ENCODE measurements at regions not wholly inside any gene's neighbourhood (a gene's known extent, or its start where the extent isn't known, plus 50 kb on each side); places are given as distances from the start of the nearest gene placed in this dataset.

DNA sequence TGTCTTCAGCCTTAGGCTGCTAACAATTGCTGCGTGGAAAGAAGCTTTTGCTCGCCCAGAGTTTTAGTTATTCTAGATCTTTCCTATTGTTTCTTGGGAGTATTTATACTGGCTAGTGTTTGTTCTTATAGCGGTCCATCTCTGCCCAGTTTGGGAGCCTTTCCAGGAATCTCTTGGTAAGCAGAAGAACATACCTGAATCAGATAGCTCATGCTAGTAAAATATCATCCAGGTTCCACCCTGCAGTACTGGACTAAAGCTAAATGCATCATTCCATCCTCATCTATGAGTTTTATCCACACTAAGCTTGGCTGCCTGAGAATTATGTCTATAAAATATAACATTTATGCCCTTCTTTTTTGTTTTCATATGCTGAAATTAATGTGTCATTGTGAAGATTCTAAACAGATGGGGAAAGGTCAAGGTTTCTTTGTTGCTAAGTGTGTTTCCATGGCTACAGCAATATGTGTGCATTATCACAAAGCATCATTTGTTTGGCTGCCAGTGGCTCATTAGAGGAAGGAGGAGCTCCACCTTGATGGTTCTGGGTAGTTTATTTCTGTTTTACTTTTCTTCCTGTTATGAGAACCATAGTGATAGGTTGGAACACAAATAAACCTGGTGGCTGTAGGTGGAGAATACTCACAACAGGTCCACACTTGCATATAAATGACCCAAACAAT, 182.8 kb downstream of the PIK3C3 start:
- H3K9me3 ChIP-seq (ENCODE audit: control insufficient read depth, insufficient read depth, low read depth, low read length), result no peaks in the 10 kb centered on the region
- no peak overlapping the region for H2AFZ ChIP-seq (ENCODE audit: low read length)
- no peaks in the 10 kb centered on the region for H3K27me3 ChIP-seq (ENCODE audit: control insufficient read depth, insufficient read depth, low read length)
- no peak overlapping the region for H3K4me2 ChIP-seq (ENCODE audit: extremely low read depth, insufficient read depth, low read length)
- H3K79me2 ChIP-seq (ENCODE audit: control insufficient read depth, insufficient read depth, low read length), result no peaks in the 10 kb centered on the region
- no peaks in the 10 kb centered on the region for H3K36me3 ChIP-seq (ENCODE audit: control insufficient read depth, insufficient read depth, low read length)
- TF ChIP-seq, protein P1, sequence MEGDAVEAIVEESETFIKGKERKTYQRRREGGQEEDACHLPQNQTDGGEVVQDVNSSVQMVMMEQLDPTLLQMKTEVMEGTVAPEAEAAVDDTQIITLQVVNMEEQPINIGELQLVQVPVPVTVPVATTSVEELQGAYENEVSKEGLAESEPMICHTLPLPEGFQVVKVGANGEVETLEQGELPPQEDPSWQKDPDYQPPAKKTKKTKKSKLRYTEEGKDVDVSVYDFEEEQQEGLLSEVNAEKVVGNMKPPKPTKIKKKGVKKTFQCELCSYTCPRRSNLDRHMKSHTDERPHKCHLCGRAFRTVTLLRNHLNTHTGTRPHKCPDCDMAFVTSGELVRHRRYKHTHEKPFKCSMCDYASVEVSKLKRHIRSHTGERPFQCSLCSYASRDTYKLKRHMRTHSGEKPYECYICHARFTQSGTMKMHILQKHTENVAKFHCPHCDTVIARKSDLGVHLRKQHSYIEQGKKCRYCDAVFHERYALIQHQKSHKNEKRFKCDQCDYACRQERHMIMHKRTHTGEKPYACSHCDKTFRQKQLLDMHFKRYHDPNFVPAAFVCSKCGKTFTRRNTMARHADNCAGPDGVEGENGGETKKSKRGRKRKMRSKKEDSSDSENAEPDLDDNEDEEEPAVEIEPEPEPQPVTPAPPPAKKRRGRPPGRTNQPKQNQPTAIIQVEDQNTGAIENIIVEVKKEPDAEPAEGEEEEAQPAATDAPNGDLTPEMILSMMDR (conservative IDR thresholded peaks at IDR 0.05 in 1 of 2, IDR thresholded peaks at IDR 0.05 in 1 of 2; ENCODE audit: low read depth in 1 of 2, low read length in 2 of 2), result no peak
- TF ChIP-seq EZH2 (IDR thresholded peaks at IDR 0.05; ENCODE audit: low read length, missing control alignments), result no peak
- H3K4me1 ChIP-seq (ENCODE audit: control insufficient read depth, extremely low read depth, insufficient read depth, low read length), result no peaks in the 10 kb centered on the region
- H4K20me1 ChIP-seq (ENCODE audit: control insufficient read depth, extremely low read depth, insufficient read depth, low read length), result no peaks in the 10 kb centered on the region
- no peak overlapping the region for H3K27ac ChIP-seq (ENCODE audit: insufficient read depth, low read length)
- no peak for DNase-seq (ENCODE audit: low read depth in 2 of 2)
- H3K9ac ChIP-seq (ENCODE audit: insufficient read depth, low read length), result no peak overlapping the region
- H3K4me3 ChIP-seq (replicated peaks in 1 of 4; ENCODE audit: control extremely low read depth in 1 of 4, insufficient read depth in 1 of 4, low read depth in 3 of 4, low read length in 4 of 4), result no peak overlapping the region

DNA sequence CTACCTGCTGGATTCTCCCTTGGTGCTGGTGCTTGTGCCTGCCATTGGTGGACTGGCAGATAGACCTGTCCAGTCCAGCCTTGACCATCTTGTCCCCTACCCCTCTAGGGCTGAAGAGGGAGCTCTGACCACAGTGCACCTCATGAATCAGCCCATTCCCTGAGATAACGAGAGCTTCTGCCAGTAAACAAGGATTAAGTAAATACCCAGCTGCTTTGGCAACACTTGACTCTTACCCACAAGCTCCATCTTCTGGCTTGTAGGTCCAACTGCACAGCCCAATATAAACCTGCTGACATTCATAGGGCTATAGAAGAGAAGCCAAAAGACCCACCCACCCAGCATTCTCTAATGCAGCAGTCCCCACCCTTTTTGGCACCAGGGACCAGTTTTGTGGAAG, 186.4 kb downstream of the PIK3C3 start:
- Histone ChIP-seq H3K36me3 (ENCODE audit: control insufficient read depth, insufficient read depth, low read length) (no peaks in the 10 kb centered on the region), H3K9ac (ENCODE audit: insufficient read depth, low read length) (no peak overlapping the region), H3K79me2 (ENCODE audit: control insufficient read depth, insufficient read depth, low read length) (no peaks in the 10 kb centered on the region), H3K27me3 (ENCODE audit: control insufficient read depth, insufficient read depth, low read length) (no peaks in the 10 kb centered on the region), H3K4me1 (ENCODE audit: control insufficient read depth, extremely low read depth, insufficient read depth, low read length) (no peaks in the 10 kb centered on the region), H3K4me2 (ENCODE audit: extremely low read depth, insufficient read depth, low read length) (no peak overlapping the region), H3K4me3 (replicated peaks in 1 of 4; ENCODE audit: control extremely low read depth in 1 of 4, insufficient read depth in 1 of 4, low read depth in 3 of 4, low read length in 4 of 4) (no peak overlapping the region), H4K20me1 (ENCODE audit: control insufficient read depth, extremely low read depth, insufficient read depth, low read length) (no peaks in the 10 kb centered on the region), H3K27ac (ENCODE audit: insufficient read depth, low read length) (no peak overlapping the region), H2AFZ (ENCODE audit: low read length) (no peak overlapping the region), H3K9me3 (ENCODE audit: control insufficient read depth, insufficient read depth, low read depth, low read length) (no peaks in the 10 kb centered on the region)
- TF ChIP-seq, protein P1 (conservative IDR thresholded peaks at IDR 0.05 in 1 of 2, IDR thresholded peaks at IDR 0.05 in 1 of 2; ENCODE audit: low read depth in 1 of 2, low read length in 2 of 2), result no peak
- no peak for TF ChIP-seq EZH2 (IDR thresholded peaks at IDR 0.05; ENCODE audit: low read length, missing control alignments)
- no peak for DNase-seq (ENCODE audit: low read depth in 2 of 2)

DNA sequence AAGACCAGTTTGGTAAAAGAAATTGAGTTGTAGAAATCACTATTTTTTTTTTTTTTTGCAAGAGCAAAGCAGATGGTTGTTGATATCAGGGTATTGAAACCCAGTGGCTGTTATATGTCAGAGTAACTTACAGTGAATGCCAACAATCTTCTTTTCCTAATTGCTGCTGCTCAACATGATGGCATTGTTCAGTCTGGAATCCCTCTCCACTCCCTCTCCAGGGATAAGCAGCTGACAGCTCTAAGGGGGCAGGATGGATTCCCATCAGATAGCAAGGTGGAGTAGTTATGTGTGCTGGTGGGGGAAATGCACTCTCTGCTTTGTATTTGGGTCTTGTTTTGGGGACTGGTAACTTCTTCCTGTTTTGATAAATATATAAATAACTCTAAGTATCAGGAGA, 200.0 kb downstream of the PIK3C3 start:
- H2AFZ ChIP-seq (ENCODE audit: low read length), result no peak overlapping the region
- H3K4me2 ChIP-seq (ENCODE audit: extremely low read depth, insufficient read depth, low read length), result no peak overlapping the region
- H3K27me3 ChIP-seq (ENCODE audit: control insufficient read depth, insufficient read depth, low read length), result no peaks in the 10 kb centered on the region
- H3K79me2 ChIP-seq (ENCODE audit: control insufficient read depth, insufficient read depth, low read length), result no peaks in the 10 kb centered on the region
- no peaks in the 10 kb centered on the region for H3K4me1 ChIP-seq (ENCODE audit: control insufficient read depth, extremely low read depth, insufficient read depth, low read length)
- no peaks in the 10 kb centered on the region for H3K36me3 ChIP-seq (ENCODE audit: control insufficient read depth, insufficient read depth, low read length)
- H3K9me3 ChIP-seq (ENCODE audit: control insufficient read depth, insufficient read depth, low read depth, low read length), result no peaks in the 10 kb centered on the region
- H3K27ac ChIP-seq (ENCODE audit: insufficient read depth, low read length), result no peak overlapping the region
- no peak overlapping the region for H3K9ac ChIP-seq (ENCODE audit: insufficient read depth, low read length)
- H4K20me1 ChIP-seq (ENCODE audit: control insufficient read depth, extremely low read depth, insufficient read depth, low read length), result no peaks in the 10 kb centered on the region
- TF ChIP-seq, protein P1 (conservative IDR thresholded peaks at IDR 0.05 in 1 of 2, IDR thresholded peaks at IDR 0.05 in 1 of 2; ENCODE audit: low read depth in 1 of 2, low read length in 2 of 2), result no peak
- no peak for TF ChIP-seq EZH2 (IDR thresholded peaks at IDR 0.05; ENCODE audit: low read length, missing control alignments)
- no peak overlapping the region for H3K4me3 ChIP-seq (replicated peaks in 1 of 4; ENCODE audit: control extremely low read depth in 1 of 4, insufficient read depth in 1 of 4, low read depth in 3 of 4, low read length in 4 of 4)
- DNase-seq (ENCODE audit: low read depth in 2 of 2), result no peak

Measured in fibroblast of lung (primary cell).